OCI-LY1 (cell line): ENCODE measurements at regions not wholly inside any gene's neighbourhood (a gene's known extent, or its start where the extent isn't known, plus 50 kb on each side); places are given as distances from the start of the nearest gene placed in this dataset.

Source experiments
- H2AFZ ChIP-seq: fragments of 200-600 bp; sonication (generic), shearing (Covaris generic); 2 replicates; pipeline ENCODE4 v1.6.0; 2014; ENCODE audit warnings: antibody characterized with exemption, mild to moderate bottlenecking, low read length
- H3F3A ChIP-seq: fragments of 200-600 bp; sonication (generic), shearing (Covaris generic); 2 replicates; pipeline ENCODE4 v1.6.0; 2014; ENCODE audit warnings: mild to moderate bottlenecking, antibody characterized with exemption, low read length, moderate library complexity; ENCODE audit not compliant: insufficient read depth
- H3K27ac ChIP-seq: fragments of 200-600 bp; sonication (generic); 2 replicates; pipeline ENCODE4 v1.5.1; 2014; ENCODE audit warnings: low read length, mixed run types, mild to moderate bottlenecking, low read depth; ENCODE audit not compliant: poor library complexity, severe bottlenecking
- H3K27me3 ChIP-seq: fragments of 200-600 bp; sonication (generic); 2 replicates; pipeline ENCODE4 v1.6.0; 2014; ENCODE audit warnings: antibody characterized with exemption, mild to moderate bottlenecking, low read length, moderate library complexity; ENCODE audit not compliant: insufficient read depth
- H3K36me3 ChIP-seq: fragments of 200-600 bp; sonication (generic); 2 replicates; pipeline ENCODE4 v1.6.1; 2014; ENCODE audit warnings: mild to moderate bottlenecking, antibody characterized with exemption, low read length, moderate library complexity, mixed read lengths; ENCODE audit not compliant: insufficient read depth
- H3K4me1 ChIP-seq: fragments of 200-600 bp; sonication (generic); 2 replicates; pipeline ENCODE4 v1.5.1; 2014; ENCODE audit warnings: mild to moderate bottlenecking, low read length, moderate library complexity; ENCODE audit not compliant: insufficient read depth, severe bottlenecking
- H3K4me2 ChIP-seq: fragments of 200-600 bp; sonication (generic), shearing (Covaris generic); 2 replicates; pipeline ENCODE4 v1.6.1; 2014; ENCODE audit warnings: low read length
- H3K4me3 ChIP-seq: fragments of 200-600 bp; sonication (generic); 2 replicates; pipeline ENCODE4 v1.5.1; 2014; ENCODE audit warnings: low read length, low read depth, mild to moderate bottlenecking, mixed read lengths; ENCODE audit not compliant: poor library complexity, severe bottlenecking
- H3K79me2 ChIP-seq: fragments of 200-600 bp; shearing (Covaris generic); 2 replicates; pipeline ENCODE4 v1.6.1; 2016; ENCODE audit warnings: mixed run types, low read length, mixed read lengths; ENCODE audit not compliant: insufficient read depth
- H3K9ac ChIP-seq: fragments of 200-600 bp; sonication (generic), shearing (Covaris generic); 2 replicates; pipeline ENCODE4 v1.6.1; 2014; ENCODE audit warnings: mild to moderate bottlenecking, low read length, mixed read lengths
- H3K9me2 ChIP-seq: fragments of 200-600 bp; sonication (generic), shearing (Covaris generic); 2 replicates; pipeline ENCODE4 v1.6.1; 2014; ENCODE audit warnings: low read depth, mild to moderate bottlenecking, low read length, mixed read lengths
- H3K9me3 ChIP-seq: fragments of 200-600 bp; shearing (Covaris generic); 2 replicates; pipeline ENCODE4 v1.6.1; 2014; ENCODE audit warnings: low read length, mixed read lengths
- H4K20me1 ChIP-seq: fragments of 200-600 bp; sonication (generic), shearing (Covaris generic); 2 replicates; pipeline ENCODE4 v1.6.0; 2016; ENCODE audit warnings: mild to moderate bottlenecking, low read length; ENCODE audit not compliant: insufficient read depth
- EZH2 ChIP-seq: fragments of 200-600 bp; sonication (generic), shearing (Covaris generic); IDR thresholded peaks from 2 replicates; pipeline ENCODE4 v1.8.0; 2017; ENCODE audit warnings: borderline replicate concordance, mixed run types, mild to moderate bottlenecking, antibody characterized with exemption, low read length, moderate library complexity, mixed read lengths
- TF ChIP-seq, protein P1 (sequence below): fragments of 200-600 bp; sonication (generic), shearing (Covaris generic); IDR thresholded peaks from 2 replicates; pipeline ENCODE4 v1.5.1; 2017; ENCODE audit warnings: mild to moderate bottlenecking, antibody characterized with exemption, low read length, moderate library complexity, mixed read lengths

- Histone ChIP-seq H4K20me1 (no peaks in the 10 kb centered on the region), H3K4me2 (no peak overlapping the region), H3K79me2 (no peaks in the 10 kb centered on the region), H3K27me3 (no peaks in the 10 kb centered on the region), H3K27ac (no peak overlapping the region), H2AFZ (no peak overlapping the region), H3K4me3 (no peak overlapping the region), H3K4me1 (no peaks in the 10 kb centered on the region), H3K9me2 (no peaks in the 10 kb centered on the region), H3F3A (no peaks in the 10 kb centered on the region), H3K36me3 (no peaks in the 10 kb centered on the region), H3K9ac (no peak overlapping the region), H3K9me3 (no peaks in the 10 kb centered on the region)
- TF ChIP-seq EZH2: no peak
- TF ChIP-seq, protein P1, sequence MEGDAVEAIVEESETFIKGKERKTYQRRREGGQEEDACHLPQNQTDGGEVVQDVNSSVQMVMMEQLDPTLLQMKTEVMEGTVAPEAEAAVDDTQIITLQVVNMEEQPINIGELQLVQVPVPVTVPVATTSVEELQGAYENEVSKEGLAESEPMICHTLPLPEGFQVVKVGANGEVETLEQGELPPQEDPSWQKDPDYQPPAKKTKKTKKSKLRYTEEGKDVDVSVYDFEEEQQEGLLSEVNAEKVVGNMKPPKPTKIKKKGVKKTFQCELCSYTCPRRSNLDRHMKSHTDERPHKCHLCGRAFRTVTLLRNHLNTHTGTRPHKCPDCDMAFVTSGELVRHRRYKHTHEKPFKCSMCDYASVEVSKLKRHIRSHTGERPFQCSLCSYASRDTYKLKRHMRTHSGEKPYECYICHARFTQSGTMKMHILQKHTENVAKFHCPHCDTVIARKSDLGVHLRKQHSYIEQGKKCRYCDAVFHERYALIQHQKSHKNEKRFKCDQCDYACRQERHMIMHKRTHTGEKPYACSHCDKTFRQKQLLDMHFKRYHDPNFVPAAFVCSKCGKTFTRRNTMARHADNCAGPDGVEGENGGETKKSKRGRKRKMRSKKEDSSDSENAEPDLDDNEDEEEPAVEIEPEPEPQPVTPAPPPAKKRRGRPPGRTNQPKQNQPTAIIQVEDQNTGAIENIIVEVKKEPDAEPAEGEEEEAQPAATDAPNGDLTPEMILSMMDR: peak; percentile 4; the same call in 1 of the 2 replicates
Observed at GRCh38 chr17:69725146-69725545, 310.6 kb downstream of the MAP2K6 start.

DNA sequence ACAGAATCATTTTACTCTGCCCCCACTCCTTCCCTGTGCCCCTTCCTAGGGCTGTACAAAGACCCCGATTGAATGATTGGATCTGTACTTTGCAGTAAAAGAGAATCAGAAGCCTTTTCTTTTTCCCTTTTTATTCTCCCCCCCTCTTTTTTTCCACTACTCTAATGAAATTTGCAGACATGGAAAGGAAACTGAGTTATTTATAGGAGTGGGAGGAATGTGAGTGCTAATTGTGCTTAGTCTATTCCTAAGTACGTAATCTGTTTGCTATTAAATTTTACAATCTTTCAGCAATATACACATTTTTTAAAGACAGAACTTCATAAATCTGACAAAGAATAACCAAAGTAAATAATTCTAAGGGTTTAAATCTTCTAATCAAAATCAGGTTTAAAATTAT lies 314.3 kb downstream of the MAP2K6 start:
- H4K20me1 ChIP-seq: no peaks in the 10 kb centered on the region
- no peaks in the 10 kb centered on the region for H3K36me3 ChIP-seq
- H3K9me2 ChIP-seq: no peaks in the 10 kb centered on the region
- TF ChIP-seq, protein P1: no peak
- no peak for TF ChIP-seq EZH2
- no peaks in the 10 kb centered on the region for H3F3A ChIP-seq
- H3K27ac ChIP-seq: no peak overlapping the region
- no peak overlapping the region for H3K9ac ChIP-seq
- H3K27me3 ChIP-seq: no peaks in the 10 kb centered on the region
- no peak overlapping the region for H3K4me2 ChIP-seq
- H3K4me1 ChIP-seq: peaks cover 7% of the 10 kb centered on the region
- no peaks in the 10 kb centered on the region for H3K79me2 ChIP-seq
- no peak overlapping the region for H2AFZ ChIP-seq
- H3K4me3 ChIP-seq: no peak overlapping the region
- H3K9me3 ChIP-seq: no peaks in the 10 kb centered on the region

DNA sequence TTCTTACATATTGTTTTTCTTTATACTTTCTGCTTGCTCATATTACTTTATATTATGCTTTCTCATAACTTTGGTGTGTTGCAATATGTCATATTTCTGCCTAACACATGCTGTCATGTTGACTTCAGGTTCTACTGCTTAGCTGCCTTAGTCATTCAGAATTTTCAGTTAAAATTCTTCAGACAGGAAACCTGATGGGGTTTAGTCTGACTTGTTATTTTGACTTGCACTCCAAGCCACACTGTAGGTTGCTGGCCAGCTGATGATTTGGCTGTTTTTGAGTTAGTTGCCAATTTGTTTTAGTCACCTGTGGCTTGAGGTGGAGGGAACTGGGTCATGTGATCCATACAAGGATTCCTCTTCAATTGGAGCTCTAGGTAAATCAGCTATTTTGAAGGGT lies 315.4 kb downstream of the MAP2K6 start:
- no peak overlapping the region for H3K9ac ChIP-seq
- H3K9me2 ChIP-seq: no peaks in the 10 kb centered on the region
- H3K27ac ChIP-seq: no peak overlapping the region
- no peaks in the 10 kb centered on the region for H3F3A ChIP-seq
- no peaks in the 10 kb centered on the region for H3K9me3 ChIP-seq
- TF ChIP-seq, protein P1: no peak
- no peak for TF ChIP-seq EZH2
- H2AFZ ChIP-seq: no peak overlapping the region
- H3K4me1 ChIP-seq: peaks cover 8% of the 10 kb centered on the region
- H4K20me1 ChIP-seq: no peaks in the 10 kb centered on the region
- H3K36me3 ChIP-seq: no peaks in the 10 kb centered on the region
- no peaks in the 10 kb centered on the region for H3K27me3 ChIP-seq
- H3K4me2 ChIP-seq: no peak overlapping the region
- H3K79me2 ChIP-seq: no peaks in the 10 kb centered on the region
- no peak overlapping the region for H3K4me3 ChIP-seq
